ENCODE measurements at regions not wholly inside any gene's neighbourhood (a gene's known extent, or its start where the extent isn't known, plus 50 kb on each side); places are given as distances from the start of the nearest gene placed in this dataset.

DNA sequence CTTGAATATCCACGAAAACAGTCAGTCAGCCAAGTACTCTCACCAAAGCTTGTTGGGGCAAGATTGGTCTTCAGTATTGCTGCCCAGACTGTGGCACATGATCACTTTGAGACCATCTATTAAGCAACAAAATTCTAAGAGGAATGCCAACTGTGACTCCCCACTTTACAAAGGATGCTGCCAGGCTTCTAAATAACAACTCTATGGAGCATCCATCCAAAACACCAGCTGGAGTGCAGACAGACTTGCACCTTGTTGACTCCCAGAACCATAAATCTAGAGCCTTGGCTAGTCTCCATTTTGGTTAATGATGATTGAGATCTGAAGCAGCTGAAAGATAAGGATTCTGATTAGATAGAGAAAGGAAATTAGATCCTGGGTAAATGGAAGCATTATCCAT, 132.8 kb downstream of the DIO2 start:
- H3K27ac ChIP-seq (ENCODE audit: low read length), result no peak overlapping the region
- H3K27me3 ChIP-seq (ENCODE audit: insufficient read depth, low read depth, low read length), result no peaks in the 10 kb centered on the region
- no peaks in the 10 kb centered on the region for H3K9me2 ChIP-seq (ENCODE audit: insufficient read depth, low read length)
- no peak overlapping the region for H2AFZ ChIP-seq (ENCODE audit: low read depth, low read length)
- no peaks in the 10 kb centered on the region for H3K79me2 ChIP-seq (replicated peaks; ENCODE audit: insufficient read depth, low read length)
- TF ChIP-seq POLR2AphosphoS5 (IDR thresholded peaks at IDR 0.05) (no peak), EZH2 (IDR thresholded peaks at IDR 0.05; ENCODE audit: borderline replicate concordance, insufficient read depth, low read length, poor library complexity, severe bottlenecking) (no peak), RAD21 (conservative IDR thresholded peaks at IDR 0.05) (no peak), EP300 (conservative IDR thresholded peaks at IDR 0.05; ENCODE audit: poor library complexity, severe bottlenecking) (no peak), SMC3 (conservative IDR thresholded peaks at IDR 0.05; ENCODE audit: poor library complexity) (no peak), TAF1 (IDR thresholded peaks at IDR 0.05; ENCODE audit: low read depth) (no peak), MXI1 (conservative IDR thresholded peaks at IDR 0.05; ENCODE audit: poor library complexity, severe bottlenecking) (no peak)
- TF ChIP-seq, protein P1, sequence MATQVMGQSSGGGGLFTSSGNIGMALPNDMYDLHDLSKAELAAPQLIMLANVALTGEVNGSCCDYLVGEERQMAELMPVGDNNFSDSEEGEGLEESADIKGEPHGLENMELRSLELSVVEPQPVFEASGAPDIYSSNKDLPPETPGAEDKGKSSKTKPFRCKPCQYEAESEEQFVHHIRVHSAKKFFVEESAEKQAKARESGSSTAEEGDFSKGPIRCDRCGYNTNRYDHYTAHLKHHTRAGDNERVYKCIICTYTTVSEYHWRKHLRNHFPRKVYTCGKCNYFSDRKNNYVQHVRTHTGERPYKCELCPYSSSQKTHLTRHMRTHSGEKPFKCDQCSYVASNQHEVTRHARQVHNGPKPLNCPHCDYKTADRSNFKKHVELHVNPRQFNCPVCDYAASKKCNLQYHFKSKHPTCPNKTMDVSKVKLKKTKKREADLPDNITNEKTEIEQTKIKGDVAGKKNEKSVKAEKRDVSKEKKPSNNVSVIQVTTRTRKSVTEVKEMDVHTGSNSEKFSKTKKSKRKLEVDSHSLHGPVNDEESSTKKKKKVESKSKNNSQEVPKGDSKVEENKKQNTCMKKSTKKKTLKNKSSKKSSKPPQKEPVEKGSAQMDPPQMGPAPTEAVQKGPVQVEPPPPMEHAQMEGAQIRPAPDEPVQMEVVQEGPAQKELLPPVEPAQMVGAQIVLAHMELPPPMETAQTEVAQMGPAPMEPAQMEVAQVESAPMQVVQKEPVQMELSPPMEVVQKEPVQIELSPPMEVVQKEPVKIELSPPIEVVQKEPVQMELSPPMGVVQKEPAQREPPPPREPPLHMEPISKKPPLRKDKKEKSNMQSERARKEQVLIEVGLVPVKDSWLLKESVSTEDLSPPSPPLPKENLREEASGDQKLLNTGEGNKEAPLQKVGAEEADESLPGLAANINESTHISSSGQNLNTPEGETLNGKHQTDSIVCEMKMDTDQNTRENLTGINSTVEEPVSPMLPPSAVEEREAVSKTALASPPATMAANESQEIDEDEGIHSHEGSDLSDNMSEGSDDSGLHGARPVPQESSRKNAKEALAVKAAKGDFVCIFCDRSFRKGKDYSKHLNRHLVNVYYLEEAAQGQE (IDR thresholded peaks at IDR 0.05; ENCODE audit: borderline replicate concordance), result no peak
- TF ChIP-seq, protein P2, sequence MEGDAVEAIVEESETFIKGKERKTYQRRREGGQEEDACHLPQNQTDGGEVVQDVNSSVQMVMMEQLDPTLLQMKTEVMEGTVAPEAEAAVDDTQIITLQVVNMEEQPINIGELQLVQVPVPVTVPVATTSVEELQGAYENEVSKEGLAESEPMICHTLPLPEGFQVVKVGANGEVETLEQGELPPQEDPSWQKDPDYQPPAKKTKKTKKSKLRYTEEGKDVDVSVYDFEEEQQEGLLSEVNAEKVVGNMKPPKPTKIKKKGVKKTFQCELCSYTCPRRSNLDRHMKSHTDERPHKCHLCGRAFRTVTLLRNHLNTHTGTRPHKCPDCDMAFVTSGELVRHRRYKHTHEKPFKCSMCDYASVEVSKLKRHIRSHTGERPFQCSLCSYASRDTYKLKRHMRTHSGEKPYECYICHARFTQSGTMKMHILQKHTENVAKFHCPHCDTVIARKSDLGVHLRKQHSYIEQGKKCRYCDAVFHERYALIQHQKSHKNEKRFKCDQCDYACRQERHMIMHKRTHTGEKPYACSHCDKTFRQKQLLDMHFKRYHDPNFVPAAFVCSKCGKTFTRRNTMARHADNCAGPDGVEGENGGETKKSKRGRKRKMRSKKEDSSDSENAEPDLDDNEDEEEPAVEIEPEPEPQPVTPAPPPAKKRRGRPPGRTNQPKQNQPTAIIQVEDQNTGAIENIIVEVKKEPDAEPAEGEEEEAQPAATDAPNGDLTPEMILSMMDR (IDR thresholded peaks at IDR 0.05; ENCODE audit: poor library complexity, severe bottlenecking), result no peak
- H3K4me3 ChIP-seq (ENCODE audit: low read length), result no peak overlapping the region
- H3K9me3 ChIP-seq (ENCODE audit: low read length), result no peaks in the 10 kb centered on the region
- no peaks in the 10 kb centered on the region for H3K36me3 ChIP-seq (ENCODE audit: insufficient read depth, low read length)
- no peak overlapping the region for H3K9ac ChIP-seq (ENCODE audit: low read length)
- H4K20me1 ChIP-seq (ENCODE audit: insufficient read depth), result no peaks in the 10 kb centered on the region
- H3K4me2 ChIP-seq (ENCODE audit: low read length), result no peak overlapping the region
- no peaks in the 10 kb centered on the region for H3F3A ChIP-seq (ENCODE audit: insufficient read depth, low read length, poor library complexity, severe bottlenecking)

DNA sequence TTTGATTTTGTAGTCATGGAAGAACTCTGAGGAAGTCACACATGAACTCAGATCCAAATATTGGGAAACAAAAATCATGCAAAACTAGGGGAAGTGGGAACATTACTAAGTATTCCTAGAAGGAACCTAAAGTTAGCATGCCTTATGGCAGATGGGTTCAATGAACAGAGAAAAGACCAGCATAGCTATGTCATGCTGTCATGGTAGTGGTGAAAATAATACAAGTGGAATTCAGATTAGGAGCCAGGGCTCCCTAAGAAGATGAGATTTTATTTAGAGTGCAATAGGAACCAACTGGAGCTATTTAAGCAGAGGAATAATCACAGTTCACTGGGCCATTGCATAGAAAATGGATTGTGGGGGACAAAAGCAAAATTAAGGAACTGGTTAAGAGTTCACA, 134.0 kb downstream of the DIO2 start:
- Histone ChIP-seq H3K9me3 (ENCODE audit: low read length) (no peaks in the 10 kb centered on the region), H3K4me3 (ENCODE audit: low read length) (no peak overlapping the region), H3K36me3 (ENCODE audit: insufficient read depth, low read length) (no peaks in the 10 kb centered on the region), H3K27me3 (ENCODE audit: insufficient read depth, low read depth, low read length) (no peaks in the 10 kb centered on the region), H3K9ac (ENCODE audit: low read length) (no peak overlapping the region), H2AFZ (ENCODE audit: low read depth, low read length) (no peak overlapping the region), H3K27ac (ENCODE audit: low read length) (no peak overlapping the region), H3K4me2 (ENCODE audit: low read length) (no peak overlapping the region), H4K20me1 (ENCODE audit: insufficient read depth) (no peaks in the 10 kb centered on the region), H3K9me2 (ENCODE audit: insufficient read depth, low read length) (no peaks in the 10 kb centered on the region), H3F3A (ENCODE audit: insufficient read depth, low read length, poor library complexity, severe bottlenecking) (no peaks in the 10 kb centered on the region), H3K79me2 (replicated peaks; ENCODE audit: insufficient read depth, low read length) (no peaks in the 10 kb centered on the region)
- TF ChIP-seq, protein P1 (IDR thresholded peaks at IDR 0.05; ENCODE audit: borderline replicate concordance), result no peak
- TF ChIP-seq, protein P2 (IDR thresholded peaks at IDR 0.05; ENCODE audit: poor library complexity, severe bottlenecking), result no peak

Measured in neural cell (in vitro differentiated cells).